HG02885 (cell line): ENCODE measurements at regions not wholly inside any gene's neighbourhood (a gene's known extent, or its start where the extent isn't known, plus 50 kb on each side); places are given as distances from the start of the nearest gene placed in this dataset.
"Not testable (repeated sequence)": the region's sequence is repeated elsewhere in the genome, so short reads cannot be mapped to it uniquely, and the experiment has no call there.

ENCODE experiments used
- ATAC-seq: cut with Tn5 transposase; IDR thresholded peaks from one replicate; pipeline ENCODE4 v1.9.1; 2021; ENCODE audit warnings: mild to moderate bottlenecking; ENCODE audit not compliant: unreplicated experiment, poor library complexity

DNA sequence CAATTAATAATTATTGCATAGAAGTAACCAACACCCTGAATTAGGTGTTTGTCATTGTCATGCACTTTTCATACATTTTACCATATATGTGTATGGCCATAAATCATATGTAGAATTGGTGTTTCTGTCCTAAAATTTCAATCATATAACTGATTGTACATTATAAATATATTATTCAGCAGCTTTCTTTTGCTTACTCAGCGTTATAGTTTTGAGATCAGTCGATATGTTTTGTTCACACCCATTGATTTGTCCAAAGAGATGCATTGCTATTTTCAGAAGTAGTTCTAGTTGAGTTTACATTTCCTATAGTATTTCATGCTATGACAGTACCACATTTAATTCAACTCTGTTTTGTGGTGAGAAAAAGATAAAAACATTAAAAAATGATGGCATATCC is 50.5 kb upstream of the PARP4 start:
- ATAC-seq = no peak

DNA sequence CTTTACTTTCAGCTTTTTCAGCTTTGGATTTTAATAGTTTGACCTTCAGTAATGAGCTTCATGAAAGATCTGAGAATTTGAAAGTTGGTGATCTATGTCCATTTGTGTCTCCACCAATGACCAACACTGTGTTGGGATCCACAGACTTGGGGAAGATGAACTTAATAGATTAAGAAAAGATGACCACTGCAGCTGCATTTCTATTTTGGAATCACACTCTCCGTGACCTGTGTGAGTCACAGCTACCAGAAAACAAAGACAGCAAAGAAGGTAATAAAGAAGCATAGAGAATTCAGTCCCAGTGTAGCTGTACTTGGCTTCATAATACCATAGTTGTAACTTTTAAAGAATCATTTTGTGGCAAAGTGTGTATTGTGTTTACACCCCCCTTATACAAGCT is 51.4 kb upstream of the PARP4 start:
- not testable (repeated sequence) for ATAC-seq

DNA sequence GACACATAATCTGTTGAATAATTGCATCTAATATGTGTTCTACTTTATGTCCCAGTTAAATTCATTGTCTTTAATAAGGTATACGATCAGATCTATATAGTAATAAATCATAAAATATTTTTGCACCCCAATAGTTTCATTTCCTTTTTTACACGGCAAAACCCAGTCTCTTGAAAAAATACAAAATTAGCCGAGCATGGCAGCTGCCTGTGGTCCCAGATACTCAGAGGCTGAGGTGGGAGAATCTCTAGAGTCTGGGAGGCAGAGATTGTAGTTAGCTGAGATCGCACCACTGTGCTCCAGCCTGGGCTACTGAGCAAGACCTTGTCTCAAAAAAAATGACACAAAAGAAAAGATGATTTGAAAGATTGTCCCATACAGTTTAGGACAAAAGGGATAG is 52.3 kb upstream of the PARP4 start:
- peak; percentile 68 for ATAC-seq

DNA sequence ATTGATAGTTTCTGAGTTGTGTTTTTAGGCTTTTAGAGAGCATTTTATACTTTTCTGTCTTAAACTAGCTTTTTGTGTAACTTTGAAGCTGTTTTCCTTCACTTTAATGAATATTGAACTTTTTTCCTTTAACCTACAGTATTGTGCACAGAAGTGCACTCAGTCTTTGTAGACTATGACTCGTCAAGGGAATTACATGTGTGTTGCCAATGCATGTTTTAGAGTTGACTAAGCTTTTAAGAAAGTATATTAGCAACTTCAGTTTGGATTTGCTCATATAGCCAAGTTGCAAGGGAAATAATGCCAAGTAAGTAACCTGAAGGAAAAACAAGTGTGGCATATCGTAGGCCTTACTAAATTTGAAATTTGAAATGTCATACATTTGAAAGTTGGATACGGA is 55.0 kb upstream of the PARP4 start:
- ATAC-seq = not testable (repeated sequence)

DNA sequence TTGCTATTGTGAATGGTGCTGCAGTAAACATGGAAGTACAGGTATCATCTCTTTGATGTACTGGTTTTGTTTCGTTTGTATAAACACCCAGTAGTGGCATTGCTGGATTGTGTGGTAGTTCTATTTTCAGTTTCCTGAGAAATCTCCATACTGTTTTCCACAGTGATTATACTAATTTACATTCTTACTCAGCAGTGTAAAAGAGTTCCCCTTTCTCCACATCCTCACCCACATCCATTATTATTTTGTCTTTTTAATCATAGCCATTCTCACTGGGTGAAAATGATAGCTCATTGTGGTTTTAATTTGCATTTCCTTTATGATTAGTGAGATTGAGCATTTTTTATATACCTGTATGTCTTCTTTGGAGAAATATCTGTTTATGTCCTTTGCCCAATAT is 62.3 kb upstream of the PARP4 start:
- ATAC-seq = no peak

DNA sequence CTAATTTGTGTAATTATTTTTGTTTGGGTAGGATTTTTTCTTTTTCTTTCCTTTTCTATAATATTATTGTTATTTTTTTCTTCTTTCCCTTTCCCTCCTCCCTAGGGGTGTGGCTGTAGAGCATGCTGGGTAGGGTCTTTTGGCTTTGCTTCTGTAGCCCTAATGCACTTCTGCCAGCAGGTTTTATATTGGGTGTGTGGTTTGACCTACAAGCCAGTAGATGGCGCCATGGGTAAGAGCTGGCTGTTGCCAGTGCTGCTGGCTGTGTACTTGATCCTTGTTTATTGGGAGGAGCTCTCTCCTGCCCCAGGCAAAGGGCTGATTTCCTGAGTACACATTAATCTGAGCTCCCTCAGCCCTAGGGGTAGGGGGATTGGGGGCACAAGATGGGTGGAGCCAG is 67.7 kb upstream of the PARP4 start:
- not testable (repeated sequence) for ATAC-seq

DNA sequence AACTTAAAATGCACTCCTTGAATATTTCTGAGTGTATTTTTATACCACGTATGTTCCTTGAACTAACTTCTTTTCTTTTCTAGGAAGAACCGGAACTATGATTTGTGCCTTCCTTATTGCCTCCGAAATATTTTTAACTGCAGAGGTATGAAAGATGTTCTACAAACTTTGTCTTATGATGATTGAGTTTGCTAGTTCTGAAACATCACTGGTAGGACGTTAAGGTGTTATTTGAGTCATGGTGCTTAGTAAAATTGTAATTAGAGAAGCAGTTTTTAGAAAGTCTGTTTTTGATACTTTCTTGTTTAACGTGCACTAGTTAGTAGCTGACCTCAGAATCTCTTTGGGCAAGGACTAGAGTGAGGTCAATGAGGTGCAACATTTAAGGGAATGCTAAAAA is 69.0 kb upstream of the PARP4 start:
- ATAC-seq = not testable (repeated sequence)

DNA sequence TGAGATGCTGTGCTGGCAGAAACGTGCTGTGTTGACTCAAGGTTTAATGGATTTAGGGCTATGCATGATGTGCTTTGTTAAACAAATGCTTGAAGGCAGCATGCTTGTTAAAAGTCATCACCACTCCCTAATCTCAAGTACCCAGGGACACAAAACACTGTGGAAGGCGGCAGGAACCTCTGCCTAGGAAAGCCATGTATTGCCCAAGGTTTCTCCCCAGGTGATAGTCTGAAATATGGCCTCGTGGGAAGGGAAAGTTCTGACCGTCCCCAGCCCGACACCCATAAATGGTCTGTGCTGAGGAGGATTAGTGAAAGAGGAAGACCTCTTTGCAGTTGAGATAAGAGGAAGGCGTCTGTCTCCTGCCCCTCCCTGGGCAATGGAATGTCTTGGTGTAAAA is 79.1 kb upstream of the PARP4 start:
- not testable (repeated sequence) for ATAC-seq

DNA sequence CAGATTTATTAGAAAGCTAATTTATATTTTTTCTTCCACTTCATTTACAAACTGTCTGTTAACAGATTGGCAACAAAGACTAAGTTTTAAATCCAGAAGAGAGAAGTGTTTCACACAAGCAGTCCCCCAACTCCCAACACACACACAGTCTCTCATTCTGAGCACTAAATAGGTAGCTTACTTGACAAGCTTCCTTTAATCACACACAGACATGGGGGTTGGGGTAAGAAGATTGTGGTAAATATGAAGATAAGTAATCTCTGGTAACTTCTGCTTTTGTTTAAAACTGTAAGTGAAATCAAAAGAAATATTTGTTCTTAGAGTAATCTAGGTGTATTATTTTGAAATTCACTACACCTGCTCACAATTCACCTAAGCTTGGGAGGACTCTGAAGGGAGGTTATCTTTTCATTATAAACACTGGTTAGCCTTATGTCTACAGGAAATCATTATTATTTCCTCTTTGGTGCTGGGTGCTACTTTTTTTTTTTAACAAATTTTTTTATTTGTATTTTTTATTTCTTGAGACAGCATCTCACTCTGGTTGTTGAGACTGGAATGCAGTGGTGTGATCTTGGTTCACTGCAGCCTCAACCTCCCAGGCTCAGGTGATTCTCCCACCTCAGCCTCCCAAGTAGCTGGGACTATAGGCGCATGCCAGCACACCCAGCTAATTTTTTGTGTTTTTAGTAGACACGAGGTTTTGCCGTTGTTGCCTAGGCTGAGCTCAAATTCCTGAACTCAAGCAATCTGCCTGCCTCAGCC is 82.1 kb upstream of the ATP12A start:
- ATAC-seq = not testable (repeated sequence)

DNA sequence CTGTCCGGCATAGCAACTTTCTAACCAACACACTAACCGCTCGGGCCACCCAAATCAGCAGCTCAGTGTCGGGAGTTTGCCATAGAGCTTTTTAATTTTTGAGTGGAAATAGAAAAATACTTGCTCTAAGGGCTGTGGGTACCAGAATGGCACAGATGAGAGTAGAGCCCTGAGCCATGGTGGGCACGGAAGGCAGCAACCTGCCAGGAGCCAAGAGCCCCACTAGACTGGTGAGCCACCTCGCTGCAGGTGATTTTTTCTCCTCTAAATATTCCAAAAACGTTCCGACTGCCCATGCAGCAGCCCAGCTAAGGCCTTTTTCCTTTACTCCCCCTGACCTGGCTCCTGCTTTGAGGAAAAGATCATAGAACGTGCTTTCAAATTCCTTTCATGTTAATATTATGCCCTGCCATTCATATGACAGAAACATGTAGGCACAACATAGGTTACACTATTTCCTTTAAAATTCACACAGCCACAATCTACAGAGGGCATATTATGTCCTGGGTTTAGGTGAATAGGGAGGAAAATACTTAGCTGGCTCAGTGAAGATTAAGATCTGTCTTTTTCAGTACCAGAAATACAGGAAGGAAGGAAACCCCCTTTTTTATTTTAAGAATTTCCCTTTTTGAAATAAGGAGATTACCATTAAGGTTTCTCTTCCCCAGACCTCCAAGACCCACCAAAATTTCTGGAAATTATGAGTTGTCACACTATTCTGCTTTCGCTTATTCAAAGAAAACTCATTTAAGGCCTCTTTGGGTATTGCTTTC is 81.0 kb upstream of the ATP12A start:
- ATAC-seq = not testable (repeated sequence)

DNA sequence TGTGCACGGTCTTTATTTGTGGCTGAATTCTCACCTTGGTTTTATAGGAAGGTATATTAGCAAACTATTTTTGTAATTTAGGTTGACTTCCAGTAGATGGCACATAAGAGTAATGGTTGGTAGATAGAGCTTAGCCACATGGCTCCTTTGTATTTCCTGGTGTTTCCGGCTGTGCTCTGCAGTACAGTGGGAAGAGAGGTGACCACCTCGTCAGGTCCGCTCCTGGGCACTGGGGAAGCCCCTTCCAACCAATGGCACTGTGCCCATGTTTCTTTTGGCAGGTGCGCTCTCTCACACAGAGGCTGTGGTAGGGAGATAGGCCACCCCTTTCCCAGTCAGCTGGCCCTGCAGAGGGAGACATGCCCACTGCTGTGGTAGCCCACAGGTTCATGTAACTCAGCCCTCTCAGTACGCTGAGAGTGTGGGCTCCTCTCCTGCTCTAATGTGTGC is 74.3 kb upstream of the ATP12A start:
- ATAC-seq = no peak

DNA sequence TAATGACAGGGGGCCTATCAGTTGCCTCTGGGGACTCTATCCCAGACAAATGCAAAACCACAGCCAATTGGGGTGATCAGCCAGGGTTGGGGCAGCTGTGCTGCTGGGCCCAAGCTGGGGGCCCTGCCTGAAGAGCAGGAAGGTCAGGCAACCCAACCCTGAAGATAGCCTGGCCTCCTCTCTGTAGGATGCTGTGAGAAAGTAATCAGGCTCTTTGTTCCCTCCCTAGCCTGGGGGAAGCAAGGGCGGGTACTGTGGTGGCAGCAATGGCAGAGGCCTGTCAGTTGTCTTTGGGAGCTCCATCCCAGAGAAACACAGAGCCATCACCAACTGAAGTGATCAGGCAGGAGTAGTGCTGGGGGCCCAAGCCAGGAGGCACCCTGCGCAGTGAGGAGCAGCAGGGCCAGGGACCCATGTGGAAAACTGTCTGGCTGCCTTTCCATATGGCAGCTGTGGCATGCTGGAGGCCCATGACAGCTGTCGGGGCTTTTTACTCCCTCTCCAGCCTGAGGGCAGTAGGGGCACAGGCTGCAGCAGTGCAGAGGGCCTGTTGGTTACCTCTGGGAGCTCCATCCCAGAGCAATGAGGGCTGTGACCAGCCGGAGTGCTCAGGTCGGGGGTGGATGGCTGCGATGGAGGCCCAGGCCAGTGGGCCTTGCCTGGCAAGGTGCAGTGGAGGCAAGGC is 73.6 kb upstream of the ATP12A start:
- ATAC-seq = no peak

DNA sequence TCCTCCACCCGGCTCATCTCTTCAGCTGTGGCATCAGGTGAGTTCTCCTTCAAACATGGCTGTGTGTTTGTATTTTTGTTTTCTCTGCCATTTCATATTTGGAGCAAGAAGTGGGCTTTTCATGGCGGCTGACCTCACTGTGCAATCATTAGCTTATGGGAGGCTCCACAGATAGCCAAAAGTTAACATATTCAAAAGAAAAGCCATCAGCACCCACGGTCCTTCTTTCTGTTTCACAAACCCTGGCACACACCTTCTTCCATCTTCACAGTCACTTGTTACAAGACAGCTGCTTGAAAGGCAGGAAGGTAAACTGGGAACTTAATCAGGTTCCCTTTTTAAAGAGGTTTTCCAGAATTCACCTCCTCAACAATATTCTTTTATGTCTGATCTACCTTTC is 69.3 kb upstream of the ATP12A start:
- no peak for ATAC-seq

DNA sequence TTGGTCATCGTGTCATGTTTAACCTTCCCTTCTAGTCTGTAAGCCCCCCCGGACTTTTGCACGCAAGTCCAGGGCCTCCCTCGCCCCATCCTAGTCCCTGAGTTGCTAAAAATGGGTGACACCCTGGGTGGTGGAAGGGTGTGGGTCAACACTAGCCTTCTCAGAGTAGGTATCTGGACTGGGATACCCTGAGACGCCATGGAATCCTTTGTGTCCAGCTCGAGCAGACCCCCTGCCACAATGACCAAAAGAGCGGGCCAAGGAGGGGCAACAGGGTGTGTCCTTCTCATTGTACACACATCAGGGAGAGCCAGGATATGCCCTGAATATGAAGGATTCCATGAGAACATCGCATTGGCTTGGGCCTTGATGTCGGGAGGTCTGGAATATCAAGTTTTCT is 67.5 kb upstream of the ATP12A start:
- ATAC-seq = no peak

DNA sequence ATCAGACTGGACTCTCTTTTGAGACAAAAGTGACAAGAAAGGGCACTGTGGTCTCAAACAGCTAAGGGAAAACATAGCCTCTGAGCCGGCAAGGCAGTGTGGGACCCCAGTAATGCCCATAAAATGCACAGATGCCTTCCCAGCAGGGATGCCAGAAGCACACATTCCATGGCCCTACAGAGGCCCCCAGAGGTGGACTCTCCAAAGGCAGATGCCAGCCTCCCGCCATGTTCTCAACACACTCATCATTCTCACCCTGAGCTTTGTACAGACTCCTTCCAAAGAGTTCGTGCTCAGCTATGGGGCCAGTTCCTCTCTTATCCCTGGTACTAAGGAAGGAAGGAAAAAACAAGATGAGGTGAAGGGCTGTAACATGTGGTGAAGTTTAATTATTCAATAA is 67.1 kb upstream of the ATP12A start:
- no peak for ATAC-seq

DNA sequence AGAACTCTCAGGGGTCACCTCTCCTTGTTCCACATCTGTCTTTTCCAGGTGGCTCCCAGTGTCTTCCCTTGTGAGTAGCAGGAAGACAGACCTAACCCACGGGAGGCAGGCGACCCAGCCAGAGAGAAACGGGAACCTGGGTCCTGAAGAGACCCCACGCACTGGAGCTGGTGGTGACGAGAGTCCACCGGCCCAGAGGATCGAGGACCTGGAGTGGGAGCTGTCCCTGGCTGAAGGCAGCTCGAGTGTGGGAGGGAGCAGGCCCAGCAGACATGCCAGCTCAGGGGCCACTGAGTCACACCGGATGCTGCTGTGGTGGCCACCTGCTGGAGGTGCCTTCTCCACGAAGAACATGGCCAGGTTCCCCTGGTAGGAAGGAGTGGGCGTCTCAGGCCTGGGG is 66.5 kb upstream of the ATP12A start:
- ATAC-seq = no peak

DNA sequence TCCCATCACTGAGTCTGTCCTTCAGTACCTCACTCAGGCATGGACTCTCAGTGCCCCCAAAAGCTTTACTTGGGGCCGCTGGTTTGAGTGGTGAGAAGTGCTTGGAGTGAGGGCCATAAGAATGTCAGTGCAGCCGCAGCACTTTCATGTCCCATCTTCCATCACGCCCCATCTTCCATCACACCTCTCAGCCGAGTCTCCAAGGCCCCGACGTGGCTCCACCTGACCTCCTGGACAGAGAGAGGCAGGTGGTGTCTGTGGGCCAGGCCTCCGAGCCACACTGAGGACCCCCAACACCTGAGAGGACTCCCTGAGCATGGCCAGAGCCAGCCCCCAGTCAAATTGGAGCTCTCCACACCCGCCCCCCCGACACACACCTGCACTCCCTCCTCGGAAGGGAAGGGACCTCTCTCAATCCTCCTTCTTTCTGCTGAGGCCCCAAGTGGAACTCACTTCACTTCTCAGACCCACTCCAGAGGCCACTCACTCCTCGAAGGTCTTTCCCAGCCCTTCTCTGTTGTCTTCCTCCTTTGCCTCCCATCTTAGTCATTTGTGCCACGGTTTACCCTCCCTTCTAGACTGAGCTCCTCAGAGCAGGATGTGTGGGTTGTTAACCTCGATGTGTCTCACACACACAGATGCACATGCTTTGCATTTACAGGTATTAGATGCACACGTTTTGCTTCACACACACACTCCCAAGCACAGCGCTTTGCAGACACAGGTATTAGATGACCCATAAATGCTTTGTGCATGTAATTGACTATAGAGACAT is 65.7 kb upstream of the ATP12A start:
- no peak for ATAC-seq

DNA sequence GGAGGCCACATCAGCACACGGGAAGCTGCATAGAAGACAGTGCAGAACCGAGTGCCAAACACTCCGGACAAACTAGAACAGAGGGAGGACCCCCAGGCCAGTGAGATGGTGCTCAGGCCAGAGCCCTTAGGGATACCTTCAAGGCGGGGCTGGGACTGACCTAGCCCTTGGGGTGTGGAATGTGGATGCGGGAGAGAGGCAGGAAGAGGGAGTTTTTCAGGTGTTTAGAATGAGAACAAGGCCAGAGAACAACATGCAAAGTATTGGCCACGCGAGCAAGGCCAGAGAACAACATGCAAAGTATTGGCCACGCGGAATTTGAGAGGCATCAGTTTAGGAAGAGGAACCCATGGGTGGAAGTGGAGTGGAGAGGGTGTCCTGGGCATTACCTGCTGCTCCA is 65.1 kb upstream of the ATP12A start:
- no peak for ATAC-seq

DNA sequence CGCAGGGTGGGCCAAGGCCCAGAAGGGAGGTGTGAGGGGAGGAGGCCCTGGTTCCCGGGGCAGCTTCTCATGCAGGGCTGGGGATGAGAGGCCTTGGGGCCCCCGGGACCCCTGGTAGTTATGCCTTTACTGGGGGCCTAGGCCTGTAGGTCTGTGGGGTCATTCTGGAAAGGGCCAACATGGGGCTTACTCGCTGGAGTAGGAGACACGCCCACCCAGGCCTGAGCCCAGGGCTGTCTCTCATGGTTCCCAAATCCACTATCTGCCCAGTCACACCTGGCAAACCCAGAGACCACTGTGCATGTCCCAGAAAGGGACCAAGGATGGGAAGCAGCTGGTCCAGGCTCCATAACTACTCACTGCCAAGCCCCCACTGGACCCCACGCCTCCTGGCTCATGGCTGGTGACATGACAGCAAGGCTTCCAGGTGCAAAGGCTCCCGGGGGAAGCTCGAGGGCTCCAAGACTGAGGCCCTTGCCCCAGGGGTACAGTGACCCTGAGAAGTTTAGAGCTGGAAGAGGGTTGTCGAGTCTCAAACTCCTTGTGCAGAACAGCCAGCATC is 64.2 kb upstream of the ATP12A start:
- no peak for ATAC-seq

DNA sequence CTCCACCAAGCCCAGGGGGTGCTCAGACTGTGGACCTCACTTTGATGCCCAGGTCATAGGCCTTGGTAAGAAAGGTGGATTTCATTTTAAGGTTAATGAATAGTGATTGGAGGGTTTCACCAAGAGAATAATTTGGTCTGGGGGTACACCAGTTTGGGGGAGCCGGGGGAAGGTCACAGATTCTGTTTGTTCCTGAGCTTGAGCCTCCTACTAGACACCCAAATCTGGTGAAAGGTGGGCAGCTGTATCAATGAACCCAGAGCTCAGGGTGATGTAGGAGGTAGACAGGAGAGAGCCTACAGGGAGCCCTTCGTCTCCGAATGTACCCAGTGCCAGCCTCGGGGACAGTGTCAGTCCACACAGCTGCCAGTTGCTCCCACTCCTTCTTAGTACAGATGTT is 63.7 kb upstream of the ATP12A start:
- no peak for ATAC-seq
